Bronchial epithelial cell (primary cell): ENCODE measurements at regions not wholly inside any gene's neighbourhood (a gene's known extent, or its start where the extent isn't known, plus 50 kb on each side); places are given as distances from the start of the nearest gene placed in this dataset.
"Not testable (repeated sequence)": the region's sequence is repeated elsewhere in the genome, so short reads cannot be mapped to it uniquely, and the experiment has no call there.

Source experiments
- DNase-seq: peaks from one replicate; pipeline ENCODE4 v3.0.0-alpha.2; 2010; ENCODE audit warnings: low read depth
- FAIRE-seq: peaks from 2 replicates; lab custom pipeline; 2011; peaks lifted over from hg19 to GRCh38; lab: Jason Lieb, UNC
- H3K27me3 ChIP-seq: 2 replicates; pipeline ENCODE4 v1.5.1; 2011; ENCODE audit warnings: low read length; ENCODE audit not compliant: control insufficient read depth, insufficient read depth
- H3K36me3 ChIP-seq: 2 replicates; pipeline ENCODE4 v1.5.1; 2011; ENCODE audit warnings: low read length; ENCODE audit not compliant: control insufficient read depth, insufficient read depth
- H3K4me3 ChIP-seq: 2 replicates; pipeline ENCODE4 v1.5.1; 2011; ENCODE audit warnings: mild to moderate bottlenecking, low read depth, low read length, control low read depth
- TF ChIP-seq, protein P1 (sequence below): IDR thresholded peaks from 2 replicates; pipeline ENCODE4 v1.5.1; 2011; ENCODE audit warnings: mild to moderate bottlenecking, moderate library complexity, low read length, control low read depth, inconsistent platforms; ENCODE audit not compliant: insufficient read depth, severe bottlenecking

DNA sequence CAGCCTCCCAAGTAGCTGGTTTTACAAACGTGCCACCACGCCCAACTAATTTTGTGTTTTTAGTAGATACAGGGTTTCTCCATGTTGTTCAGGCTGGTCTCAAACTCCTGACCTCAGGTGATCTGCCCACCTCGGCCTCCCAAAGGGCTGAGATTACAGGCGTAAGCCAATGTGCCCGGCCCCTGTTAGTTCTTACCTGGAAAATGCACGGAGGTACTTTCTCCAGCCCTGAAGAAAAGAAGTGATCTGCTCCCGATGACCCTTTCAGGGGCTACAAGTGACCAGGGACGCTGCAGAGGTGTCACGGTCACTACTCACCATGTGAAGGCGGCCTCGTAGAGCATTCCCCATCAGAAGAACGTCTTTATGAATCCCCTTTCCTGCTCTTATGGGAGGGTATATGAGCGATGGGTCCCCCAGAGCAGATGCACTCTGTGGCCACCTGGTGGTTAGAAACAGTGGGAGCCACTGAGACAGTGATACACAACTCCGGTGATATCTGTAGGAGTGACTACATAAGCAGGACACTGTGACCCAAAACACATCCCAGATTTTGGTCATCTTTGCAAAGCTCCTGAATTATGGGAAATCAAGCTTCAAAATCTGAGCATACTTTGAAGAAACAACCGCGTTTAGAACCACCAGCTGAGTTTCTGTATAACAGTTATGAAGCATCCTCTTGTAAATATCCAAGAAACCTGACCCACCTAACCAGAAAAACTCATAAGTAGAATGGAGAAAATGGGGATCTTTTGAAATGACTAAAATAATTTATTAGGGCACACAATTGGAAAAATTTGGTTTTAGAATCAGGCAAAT is 102.7 kb upstream of the NBPF11 start:
- H3K27me3 ChIP-seq, H3K4me3 ChIP-seq, H3K36me3 ChIP-seq, FAIRE-seq: not testable (repeated sequence)
- TF ChIP-seq, protein P1, sequence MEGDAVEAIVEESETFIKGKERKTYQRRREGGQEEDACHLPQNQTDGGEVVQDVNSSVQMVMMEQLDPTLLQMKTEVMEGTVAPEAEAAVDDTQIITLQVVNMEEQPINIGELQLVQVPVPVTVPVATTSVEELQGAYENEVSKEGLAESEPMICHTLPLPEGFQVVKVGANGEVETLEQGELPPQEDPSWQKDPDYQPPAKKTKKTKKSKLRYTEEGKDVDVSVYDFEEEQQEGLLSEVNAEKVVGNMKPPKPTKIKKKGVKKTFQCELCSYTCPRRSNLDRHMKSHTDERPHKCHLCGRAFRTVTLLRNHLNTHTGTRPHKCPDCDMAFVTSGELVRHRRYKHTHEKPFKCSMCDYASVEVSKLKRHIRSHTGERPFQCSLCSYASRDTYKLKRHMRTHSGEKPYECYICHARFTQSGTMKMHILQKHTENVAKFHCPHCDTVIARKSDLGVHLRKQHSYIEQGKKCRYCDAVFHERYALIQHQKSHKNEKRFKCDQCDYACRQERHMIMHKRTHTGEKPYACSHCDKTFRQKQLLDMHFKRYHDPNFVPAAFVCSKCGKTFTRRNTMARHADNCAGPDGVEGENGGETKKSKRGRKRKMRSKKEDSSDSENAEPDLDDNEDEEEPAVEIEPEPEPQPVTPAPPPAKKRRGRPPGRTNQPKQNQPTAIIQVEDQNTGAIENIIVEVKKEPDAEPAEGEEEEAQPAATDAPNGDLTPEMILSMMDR: peak; percentile 61
- peak; percentile 21 for DNase-seq

DNA sequence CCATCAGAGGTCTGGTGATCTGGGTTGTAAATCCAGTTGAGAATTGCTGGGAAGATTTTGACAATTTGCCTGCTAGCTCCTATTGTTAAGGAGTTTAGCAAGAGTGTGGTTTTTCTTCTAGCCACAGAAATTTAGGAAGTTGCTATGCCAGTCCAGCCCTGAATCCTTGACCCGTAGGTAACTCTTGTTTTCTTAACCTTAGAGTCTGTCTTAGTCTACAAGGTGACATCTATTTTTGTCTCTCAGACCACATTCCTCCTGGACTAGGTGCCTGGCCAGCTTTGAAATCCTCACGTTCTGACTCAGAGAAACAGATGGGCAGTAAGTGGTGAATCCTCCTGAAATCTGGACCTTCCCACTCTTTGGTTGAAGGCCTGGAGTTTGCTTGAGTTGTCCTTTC is 101.7 kb upstream of the NBPF11 start:
- FAIRE-seq, H3K27me3 ChIP-seq, H3K36me3 ChIP-seq, DNase-seq, H3K4me3 ChIP-seq: not testable (repeated sequence)

DNA sequence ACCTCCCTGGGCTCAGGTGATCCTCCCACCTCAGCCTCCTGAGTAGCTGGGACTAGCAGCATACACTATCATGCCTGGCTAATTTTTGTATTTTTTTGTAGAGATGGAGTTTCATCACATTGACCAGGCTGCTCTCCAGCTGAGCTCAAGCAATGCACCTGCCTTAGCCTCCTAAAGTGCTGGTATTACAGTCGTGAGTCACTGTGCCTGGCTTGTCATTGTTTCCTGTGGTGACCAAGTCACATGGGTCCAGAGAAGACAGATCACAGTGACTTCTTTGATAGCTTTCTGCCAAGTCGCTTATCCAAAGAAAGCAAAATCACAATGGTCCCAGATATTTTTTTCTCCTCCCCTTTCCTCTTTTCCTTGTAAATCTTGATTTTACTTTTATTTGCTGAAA is 96.7 kb upstream of the NBPF11 start:
- not testable (repeated sequence) for H3K27me3 ChIP-seq, H3K36me3 ChIP-seq, DNase-seq, H3K4me3 ChIP-seq
- FAIRE-seq: peak; percentile 23

DNA sequence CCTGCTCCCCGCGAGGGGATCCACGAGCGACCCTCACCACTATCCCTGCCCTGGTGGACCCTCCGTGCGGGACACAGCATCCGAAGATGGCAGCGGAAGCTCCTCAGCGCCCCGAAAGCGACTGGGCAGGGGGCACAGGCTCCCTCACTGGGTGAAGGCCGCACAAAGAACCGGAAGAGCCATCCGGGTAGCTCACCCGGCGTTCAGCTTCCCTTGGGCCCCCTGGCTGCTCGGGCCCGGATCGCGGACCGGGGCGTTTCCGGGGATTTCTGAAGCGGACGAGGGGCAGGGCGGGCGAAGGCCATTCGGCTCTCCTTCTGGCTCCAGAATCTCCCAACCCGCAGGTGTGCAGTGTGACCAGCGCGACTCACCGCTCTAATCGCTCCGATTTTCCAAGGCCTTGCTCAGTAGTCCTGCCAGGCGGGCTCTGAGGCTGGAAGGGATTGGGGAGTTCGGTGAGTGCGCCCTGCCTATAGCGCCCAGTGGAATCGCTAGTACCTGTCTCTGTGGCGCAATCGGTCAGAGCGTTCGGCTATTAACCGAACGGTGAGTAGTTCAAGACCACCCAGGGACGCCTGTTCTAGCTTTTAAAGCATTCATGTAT is 94.3 kb upstream of the NBPF11 start:
- FAIRE-seq, DNase-seq, H3K4me3 ChIP-seq, H3K27me3 ChIP-seq, H3K36me3 ChIP-seq: not testable (repeated sequence)

DNA sequence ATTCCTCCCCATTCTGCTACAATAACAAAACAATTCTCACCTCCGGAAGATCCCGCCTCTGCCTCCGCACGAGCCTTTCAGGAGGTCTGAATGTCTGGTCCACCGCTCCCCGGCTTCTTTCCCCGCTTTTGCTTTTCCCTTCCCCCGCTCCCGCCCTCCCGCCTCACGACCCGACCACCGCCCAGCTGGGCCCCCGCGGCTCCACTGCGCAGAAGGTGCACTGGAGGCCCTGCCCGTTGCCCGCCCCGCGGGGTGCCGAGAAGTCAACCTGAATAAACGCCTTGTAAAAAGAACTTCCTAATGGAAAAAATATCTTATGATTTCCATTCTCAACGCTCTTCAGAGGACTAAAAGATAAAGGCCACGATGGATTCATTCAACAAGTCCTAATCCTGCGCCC is 93.8 kb upstream of the NBPF11 start:
- H3K4me3 ChIP-seq, H3K36me3 ChIP-seq, H3K27me3 ChIP-seq, DNase-seq, FAIRE-seq: not testable (repeated sequence)

DNA sequence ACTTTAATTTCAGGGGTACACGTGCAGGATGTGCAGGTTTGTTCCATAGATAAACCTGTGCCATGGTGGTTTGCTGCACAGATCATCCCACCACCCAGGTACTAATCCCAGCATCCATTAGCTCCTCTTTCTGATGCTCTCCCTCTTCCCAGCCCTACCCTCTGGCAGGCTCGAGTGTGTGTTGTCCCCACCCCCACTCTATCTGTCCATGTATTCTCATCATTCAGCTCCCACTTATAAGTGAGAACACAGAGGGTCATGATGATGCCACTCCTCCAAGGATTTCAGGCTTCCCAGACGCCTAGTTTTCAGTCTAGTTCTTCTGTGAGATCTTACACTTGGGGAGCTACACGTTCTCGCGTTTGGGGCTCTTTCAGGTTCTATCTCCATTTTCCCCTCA is 93.4 kb upstream of the NBPF11 start:
- not testable (repeated sequence) for FAIRE-seq, H3K27me3 ChIP-seq, DNase-seq, H3K4me3 ChIP-seq, H3K36me3 ChIP-seq

DNA sequence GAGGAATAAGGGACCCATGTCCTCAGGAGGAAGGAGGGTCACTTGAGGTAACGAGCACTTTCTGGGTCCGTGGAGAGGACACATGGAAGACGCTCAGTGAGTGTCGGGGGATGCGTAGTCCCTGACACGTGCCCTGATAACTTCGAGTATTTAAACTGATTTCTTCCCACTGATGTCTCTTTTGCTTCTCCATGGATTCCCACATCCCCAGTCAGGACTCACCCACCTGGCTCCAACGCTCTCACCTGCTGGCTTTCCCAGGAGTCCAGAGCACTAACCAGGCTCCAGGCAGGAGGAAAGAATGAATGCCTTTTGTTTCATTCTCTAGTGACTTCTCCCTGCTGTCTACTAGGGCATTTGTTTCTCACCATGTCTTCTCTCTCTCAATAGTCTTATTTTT is 81.2 kb upstream of the NBPF11 start:
- FAIRE-seq, H3K36me3 ChIP-seq, H3K4me3 ChIP-seq, DNase-seq, H3K27me3 ChIP-seq: not testable (repeated sequence)

DNA sequence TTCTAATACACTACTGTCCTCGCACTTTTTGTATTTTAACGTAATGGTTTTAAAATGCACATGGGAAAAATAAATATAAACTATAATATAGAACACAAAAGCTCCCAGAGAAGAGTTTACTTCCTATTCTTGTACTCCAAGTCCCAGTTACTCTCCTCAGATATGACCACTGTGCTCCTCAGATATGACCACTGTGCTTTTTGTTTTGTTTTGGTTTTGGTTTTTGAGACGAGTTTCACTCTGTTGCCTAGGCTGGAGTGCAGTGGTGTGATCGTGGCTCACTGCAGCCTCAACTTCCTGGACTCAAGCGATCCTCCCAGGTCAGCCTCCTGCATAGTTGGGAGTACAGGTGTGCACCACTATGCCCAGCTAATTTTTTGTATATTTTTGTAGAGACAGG is 76.8 kb upstream of the NBPF11 start:
- not testable (repeated sequence) for FAIRE-seq, H3K4me3 ChIP-seq, DNase-seq

DNA sequence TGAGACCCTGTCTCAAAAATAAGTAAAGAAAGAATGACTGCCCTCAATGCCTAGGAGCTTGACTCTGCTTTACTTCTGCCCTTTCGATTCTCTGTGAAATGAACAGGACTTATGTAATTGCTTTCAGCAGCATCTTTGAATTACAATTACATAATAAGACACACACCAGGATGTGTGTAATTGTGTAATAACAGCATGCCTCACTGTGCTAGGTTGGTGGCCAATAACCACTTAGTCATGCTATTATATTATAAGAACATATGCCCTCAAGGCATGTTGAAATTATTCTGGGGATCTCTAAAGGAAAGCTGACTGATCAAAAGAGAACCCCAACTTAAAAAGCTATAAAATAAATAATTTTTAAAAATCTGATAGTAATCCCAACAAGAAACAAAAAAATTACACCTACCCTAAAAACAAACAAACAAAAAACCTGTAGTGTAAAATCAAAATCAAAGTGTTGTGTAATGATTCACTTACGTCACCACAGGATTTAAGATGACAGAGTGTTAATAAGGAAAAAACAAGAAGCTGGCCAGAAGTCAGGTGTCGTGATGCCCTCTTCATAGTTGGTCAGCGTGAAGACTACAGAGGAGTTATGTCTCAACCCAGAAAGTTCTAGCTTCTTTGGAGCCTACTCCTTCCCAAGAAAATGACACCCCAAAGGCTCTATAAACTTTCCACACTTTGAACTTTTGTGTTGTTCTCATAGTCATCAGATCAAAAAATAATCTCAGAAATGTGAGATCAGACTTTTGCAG is 70.5 kb upstream of the NBPF11 start:
- H3K27me3 ChIP-seq, H3K4me3 ChIP-seq, DNase-seq, FAIRE-seq, H3K36me3 ChIP-seq: not testable (repeated sequence)

More for the DNA sequence above, 76.8 kb upstream of the NBPF11 start:
- not testable (repeated sequence) for H3K27me3 ChIP-seq, H3K36me3 ChIP-seq

DNA sequence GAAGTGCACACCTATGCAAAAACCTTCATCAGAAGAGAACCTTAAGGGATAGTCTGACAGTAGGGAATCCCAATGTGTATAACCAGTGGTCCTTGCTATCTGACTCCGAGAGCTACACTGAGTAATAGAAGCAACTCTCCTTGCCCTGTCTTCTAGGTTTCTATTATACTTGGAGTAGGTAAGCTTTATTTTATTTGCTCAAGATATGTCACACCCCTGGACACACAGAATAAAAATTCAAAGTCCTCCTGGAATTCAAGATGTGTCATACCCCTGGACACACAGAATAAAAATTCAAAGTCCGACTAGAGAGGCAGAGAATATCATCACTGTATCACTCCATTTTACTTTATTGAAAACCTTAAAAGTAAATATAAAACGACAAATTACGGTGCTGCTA is 69.5 kb upstream of the NBPF11 start:
- H3K36me3 ChIP-seq, FAIRE-seq, H3K27me3 ChIP-seq, H3K4me3 ChIP-seq, DNase-seq: not testable (repeated sequence)

DNA sequence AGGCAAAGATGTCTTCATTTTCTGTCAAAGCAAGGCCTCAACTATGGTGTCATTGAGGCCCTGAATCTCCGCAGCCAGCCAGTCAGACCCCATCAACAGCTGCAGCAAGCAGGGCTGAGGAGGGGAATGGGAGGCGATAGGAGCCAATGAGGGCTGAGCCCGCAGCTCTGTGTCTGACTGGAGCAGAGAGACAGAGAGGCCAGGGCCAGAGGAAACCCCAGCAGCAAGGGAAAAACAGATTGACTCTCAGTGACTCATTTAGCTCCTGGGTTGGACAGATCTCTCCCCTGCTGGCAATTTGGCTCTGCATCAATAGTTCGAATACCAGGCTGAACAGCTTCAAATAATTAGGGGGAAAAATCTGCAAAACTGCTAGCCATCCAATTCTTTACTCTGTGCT is 67.1 kb upstream of the NBPF11 start:
- not testable (repeated sequence) for DNase-seq, FAIRE-seq, H3K27me3 ChIP-seq, H3K36me3 ChIP-seq, H3K4me3 ChIP-seq

DNA sequence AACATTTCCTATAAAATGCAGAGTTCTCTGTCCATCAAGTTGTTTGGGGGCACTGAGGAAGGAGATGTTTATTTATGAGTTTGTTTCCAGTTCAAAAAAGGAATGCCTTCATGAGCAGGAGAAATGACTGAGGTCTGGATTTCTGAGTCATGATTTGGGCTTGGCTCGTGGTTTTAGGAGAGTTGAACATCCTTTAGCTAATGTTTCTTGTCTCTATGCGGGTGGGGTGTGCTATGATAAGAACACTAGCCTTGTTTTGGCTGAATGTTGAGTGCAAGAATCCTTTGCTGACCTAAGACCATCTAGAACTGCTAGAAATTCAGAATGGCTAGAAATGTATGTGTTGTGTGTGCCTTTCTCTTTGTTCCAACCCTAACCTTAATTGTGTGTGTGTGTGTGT is 59.1 kb upstream of the NBPF11 start:
- FAIRE-seq, H3K36me3 ChIP-seq: not testable (repeated sequence)

DNA sequence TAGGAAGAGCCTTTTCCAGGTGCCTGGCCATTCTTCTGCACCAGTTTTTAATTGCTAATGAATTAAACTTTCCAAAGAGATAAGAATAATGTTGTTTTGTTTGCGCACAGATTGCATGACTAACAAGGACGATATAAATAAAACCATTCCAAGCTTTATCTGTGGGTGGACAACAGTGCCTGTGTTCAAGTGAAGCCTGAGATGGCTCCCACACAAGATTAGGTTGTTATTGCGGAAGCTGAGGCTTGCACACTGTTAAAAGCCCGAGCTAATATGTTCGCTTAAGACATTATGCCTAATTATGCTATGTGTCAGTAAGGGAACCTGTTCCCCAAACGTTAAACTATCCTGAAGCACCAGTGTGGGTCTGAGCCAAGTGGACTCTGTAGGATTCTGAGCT is 58.5 kb upstream of the NBPF11 start:
- FAIRE-seq, H3K4me3 ChIP-seq, H3K36me3 ChIP-seq, DNase-seq, H3K27me3 ChIP-seq: not testable (repeated sequence)

More for the DNA sequence above, 59.1 kb upstream of the NBPF11 start:
- DNase-seq, H3K27me3 ChIP-seq, H3K4me3 ChIP-seq: not testable (repeated sequence)
